HepG2 (cell line): ENCODE measurements at regions not wholly inside any gene's neighbourhood (a gene's known extent, or its start where the extent isn't known, plus 50 kb on each side); places are given as distances from the start of the nearest gene placed in this dataset.

Source experiments
- ATAC-seq: fragments of 200-7000 bp; cut with Tn5 transposase; 3 replicates; pipeline ENCODE4 v1.9.1; 2020; ENCODE audit warnings: mild to moderate bottlenecking, moderate library complexity
- BruUV-seq: library from RNA; stranded (reverse); fragments of 400-500 nt; replicated peaks from 2 replicates; lab custom pipeline; 2021; lab: Mats Ljungman, UMichigan
- CTCF ChIA-PET: fragments of 300-600 bp; formaldehyde crosslinking; extraction: SDS; loops from one replicate; lab custom pipeline; 2021; ENCODE audit warnings: low total read pairs, inconsistent platforms, low intra/inter-chr PET ratio; lab: Yijun Ruan, JAX
- POLR2A ChIA-PET: fragments of 350-600 bp; sonication (Branson Sonifier 250); formaldehyde crosslinking; loops from one replicate; lab custom pipeline; 2020; ENCODE audit warnings: antibody characterized with exemption, inconsistent platforms; lab: Yijun Ruan, JAX
- DNase-seq: peaks from one replicate; pipeline ENCODE4 v3.0.0-alpha.2; 2015; ENCODE audit warnings: low spot score
- FAIRE-seq: peaks from 3 replicates; lab custom pipeline; 2011; peaks lifted over from hg19 to GRCh38; lab: Jason Lieb, UNC
- H2AFZ ChIP-seq: one replicate; pipeline ENCODE4 v1.6.1; 2011; ENCODE audit warnings: low read length, inconsistent platforms
- H3K27ac ChIP-seq: fragments of 300-600 bp; 3 replicates; pipeline ENCODE4 v1.8.0; 2011; ENCODE audit warnings: mixed run types, mild to moderate bottlenecking, mixed read lengths, low read length, inconsistent platforms; ENCODE audit not compliant: insufficient read depth; ENCODE audit errors: extremely low read length
- H3K27me3 ChIP-seq, 2 experiments: fragments of 200-600 bp in 1 of 2; 2 replicates in 1 of 2; 3 replicates in 1 of 2; pipeline versions ENCODE4 v1.6.0 to v1.8.0; 2011; ENCODE audit warnings: low read length in 2 of 2, mild to moderate bottlenecking in 2 of 2, moderate library complexity in 2 of 2, inconsistent platforms in 1 of 2; ENCODE audit not compliant: insufficient read depth in 2 of 2, control insufficient read depth in 1 of 2
- H3K36me3 ChIP-seq, 2 experiments: fragments of 200-600 bp in 1 of 2; replicated peaks in 1 of 2; 2 replicates in 1 of 2; 3 replicates in 1 of 2; pipeline versions ENCODE4 v1.5.1 to v1.8.0; 2011; ENCODE audit warnings: low read length in 2 of 2, inconsistent platforms in 1 of 2; ENCODE audit not compliant: insufficient read depth in 2 of 2, control insufficient read depth in 1 of 2
- H3K4me1 ChIP-seq: 2 replicates; pipeline ENCODE4 v1.5.1; 2012; ENCODE audit warnings: low read length, inconsistent platforms; ENCODE audit not compliant: insufficient read depth
- H3K4me2 ChIP-seq: 2 replicates; pipeline ENCODE4 v1.6.0; 2011; ENCODE audit warnings: low read depth, low read length, inconsistent platforms
- H3K4me3 ChIP-seq, 3 experiments: fragments of 200-600 bp in 1 of 3; sonication (generic), shearing (Covaris generic) in 1 of 3; replicated peaks in 1 of 3; 2 replicates each; pipeline ENCODE4 v1.5.1; 2011 to 2016; ENCODE audit warnings: low read length in 3 of 3, inconsistent platforms in 2 of 3, low read depth in 2 of 3, mild to moderate bottlenecking in 2 of 3, control low read depth in 1 of 3, mixed read lengths in 1 of 3; ENCODE audit not compliant: insufficient read depth in 1 of 3
- H3K79me2 ChIP-seq: one replicate; pipeline ENCODE4 v1.6.1; 2011; ENCODE audit warnings: low read length, inconsistent platforms; ENCODE audit not compliant: insufficient read depth
- H3K9ac ChIP-seq: 2 replicates; pipeline ENCODE4 v1.6.0; 2011; ENCODE audit warnings: mild to moderate bottlenecking, low read depth, low read length, inconsistent platforms; ENCODE audit not compliant: insufficient read depth
- H3K9me3 ChIP-seq: 2 replicates; pipeline ENCODE4 v1.5.1; 2012; ENCODE audit warnings: mild to moderate bottlenecking, low read length
- H4K20me1 ChIP-seq: 2 replicates; pipeline ENCODE4 v1.6.0; 2011; ENCODE audit warnings: inconsistent platforms, mild to moderate bottlenecking, low read length, moderate library complexity; ENCODE audit not compliant: insufficient read depth
- DDIT3 ChIP-seq: sonication (generic); formaldehyde crosslinking; IDR thresholded peaks from 2 replicates; pipeline ENCODE4 v1.4.0; 2020; ENCODE audit warnings: mild to moderate bottlenecking, missing genetic modification reagents
- KAT8 ChIP-seq: IDR thresholded peaks from 2 replicates; pipeline ENCODE4 v1.6.1; 2016; ENCODE audit warnings: missing genetic modification reagents, missing compliant biosample characterization
- MAZ ChIP-seq, 2 experiments: sonication (generic) in 1 of 2; formaldehyde crosslinking in 1 of 2; IDR thresholded peaks; 2 replicates each; pipeline versions ENCODE4 v1.5.0 to v1.6.1; 2012 to 2020; ENCODE audit warnings: low read depth in 2 of 2, mild to moderate bottlenecking in 2 of 2, borderline replicate concordance in 1 of 2, improper control_type of control experiment in 1 of 2, low read length in 1 of 2, missing genetic modification reagents in 1 of 2, moderate library complexity in 1 of 2
- POLR2AphosphoS5 ChIP-seq: IDR thresholded peaks from 2 replicates; pipeline ENCODE4 v1.6.1; 2012; ENCODE audit warnings: low read depth, low read length
- RBAK ChIP-seq: sonication (generic); formaldehyde crosslinking; IDR thresholded peaks from 2 replicates; pipeline ENCODE4 v1.5.1; 2020; ENCODE audit warnings: mild to moderate bottlenecking, missing genetic modification reagents
- SMYD3 ChIP-seq: sonication (generic); formaldehyde crosslinking; IDR thresholded peaks from 2 replicates; pipeline ENCODE4 v1.8.1; 2023; ENCODE audit warnings: mild to moderate bottlenecking, missing genetic modification reagents
- WGBS: methylation state at CpG from one replicate; pipeline ENCODE4 v1.1.6; 2017; ENCODE audit warnings: low lambda C conversion rate; 5-methylcytosine and 5-hydroxymethylcytosine counted together
- in situ Hi-C: cut with HindIII; loops from 2 replicates; pipeline ENCODE4 v1.10.0; 2017; ENCODE audit warnings: low pct_unique_long_range_greater_than_20kb; ENCODE audit not compliant: extremely low pct_ligation_motif_present
- intact Hi-C: fragments of 100-400 bp; cut with micrococcal nuclease; formaldehyde crosslinking; loops from one replicate; pipeline ENCODE4 v1.10.0; 2022; ENCODE audit not compliant: unreplicated experiment
- TF ChIP-seq, protein P1 (sequence below): sonication (generic); formaldehyde crosslinking; conservative IDR thresholded peaks from 2 replicates; pipeline ENCODE4 v1.8.1; 2023; ENCODE audit warnings: missing genetic modification reagents

DNA sequence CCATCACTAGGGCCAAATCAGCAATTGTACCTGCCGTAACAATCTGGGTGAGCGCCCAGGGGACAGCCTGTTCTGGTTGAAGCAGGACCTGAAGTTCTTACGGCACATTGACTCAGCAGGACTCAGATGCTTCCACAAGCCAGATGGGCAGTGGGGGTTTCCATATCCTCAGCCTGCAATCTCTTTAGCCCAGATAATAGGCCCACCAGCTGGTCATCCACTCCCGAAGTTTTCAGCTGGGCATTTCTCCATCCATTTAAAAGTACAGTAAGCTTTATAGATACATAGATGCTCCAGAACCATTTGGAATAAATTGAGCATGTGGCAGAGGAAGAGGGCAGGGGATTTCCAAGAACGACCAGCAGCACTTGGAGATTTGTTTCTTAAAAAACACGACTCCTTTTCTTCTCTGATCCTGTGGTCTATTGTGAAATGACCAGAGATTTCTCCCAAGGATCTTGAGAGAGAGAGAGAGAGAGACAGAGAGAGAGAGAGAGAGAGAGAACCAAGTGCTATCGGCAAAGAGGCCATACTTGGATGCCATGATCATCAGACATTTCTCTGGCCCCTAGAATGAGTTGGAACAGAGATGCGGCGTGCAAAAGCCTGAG lies 74.8 kb upstream of the PLXNC1 start:
- Histone ChIP-seq H3K27ac (no peak overlapping the region), H3K4me2 (no peak overlapping the region), H3K79me2 (no peaks in the 10 kb centered on the region), H3K4me3 (no peak overlapping the region), H4K20me1 (no peaks in the 10 kb centered on the region), H3K9ac (no peak overlapping the region), H3K27me3 (no peaks in the 10 kb centered on the region), H3K4me1 (peaks cover 46% of the 10 kb centered on the region), H2AFZ (no peak overlapping the region), H3K36me3 (no peaks in the 10 kb centered on the region), H3K9me3 (no peaks in the 10 kb centered on the region)
- intact Hi-C loops, result loop anchor here (10.0 kb wide), 1 partner anchor 569 kb away; no protein-coding TSS in a partner anchor
- no TSS peak for BruUV-seq
- FAIRE-seq (no peak), DNase-seq (no peak), ATAC-seq (no peak)
- 79% methylated on average over 9 of the region's 9 CpGs for WGBS
- TF ChIP-seq DDIT3 (CRISPR knock-in tag) (no peak), SMYD3 (CRISPR knock-in tag) (no peak), KAT8 (CRISPR knock-in tag) (no peak), RBAK (CRISPR knock-in tag) (no peak), MAZ (IDR thresholded peaks at IDR 0.05; ENCODE audit: borderline replicate concordance, low read depth, low read length) (no peak), MAZ (CRISPR knock-in tag; IDR thresholded peaks at IDR 0.05; ENCODE audit: low read depth) (no peak), POLR2AphosphoS5 (no peak)
- TF ChIP-seq, protein P1, sequence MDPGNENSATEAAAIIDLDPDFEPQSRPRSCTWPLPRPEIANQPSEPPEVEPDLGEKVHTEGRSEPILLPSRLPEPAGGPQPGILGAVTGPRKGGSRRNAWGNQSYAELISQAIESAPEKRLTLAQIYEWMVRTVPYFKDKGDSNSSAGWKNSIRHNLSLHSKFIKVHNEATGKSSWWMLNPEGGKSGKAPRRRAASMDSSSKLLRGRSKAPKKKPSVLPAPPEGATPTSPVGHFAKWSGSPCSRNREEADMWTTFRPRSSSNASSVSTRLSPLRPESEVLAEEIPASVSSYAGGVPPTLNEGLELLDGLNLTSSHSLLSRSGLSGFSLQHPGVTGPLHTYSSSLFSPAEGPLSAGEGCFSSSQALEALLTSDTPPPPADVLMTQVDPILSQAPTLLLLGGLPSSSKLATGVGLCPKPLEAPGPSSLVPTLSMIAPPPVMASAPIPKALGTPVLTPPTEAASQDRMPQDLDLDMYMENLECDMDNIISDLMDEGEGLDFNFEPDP (CRISPR knock-in tag), result no peak
- in situ Hi-C loops, result no loop called here
- CTCF ChIA-PET, result no interaction called here
- POLR2A ChIA-PET, result no interaction called here
